NCI-H128 (cell line): ENCODE measurements at regions not wholly inside any gene's neighbourhood (a gene's known extent, or its start where the extent isn't known, plus 50 kb on each side); places are given as distances from the start of the nearest gene placed in this dataset.
"Not testable (repeated sequence)": the region's sequence is repeated elsewhere in the genome, so short reads cannot be mapped to it uniquely, and the experiment has no call there.

Experiments used
- DNase-seq: peaks from one replicate; lab custom pipeline; 2025; ENCODE audit not compliant: unreplicated experiment; lab: John Stamatoyannopoulos, UW

DNA sequence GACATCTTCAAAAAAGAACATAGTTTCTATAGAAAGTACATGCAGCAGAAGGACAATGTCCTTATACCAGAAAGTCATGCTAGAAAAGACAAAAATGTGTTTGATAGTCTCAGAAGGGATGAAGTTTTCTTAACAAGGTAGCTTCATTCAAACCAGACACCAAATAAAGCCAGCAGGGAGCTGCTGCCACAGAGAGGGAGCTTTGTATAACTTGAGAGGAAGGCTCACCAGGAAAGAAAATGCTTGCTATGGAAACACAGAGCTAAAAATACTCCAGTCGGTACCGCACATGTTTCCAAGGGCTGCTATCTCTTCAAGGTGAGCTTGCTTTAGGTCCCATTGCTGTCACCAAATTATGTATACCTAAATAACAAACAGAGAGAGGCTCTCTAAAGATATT lies 1074.8 kb upstream of the ALCAM start:
- DNase-seq = no peak

DNA sequence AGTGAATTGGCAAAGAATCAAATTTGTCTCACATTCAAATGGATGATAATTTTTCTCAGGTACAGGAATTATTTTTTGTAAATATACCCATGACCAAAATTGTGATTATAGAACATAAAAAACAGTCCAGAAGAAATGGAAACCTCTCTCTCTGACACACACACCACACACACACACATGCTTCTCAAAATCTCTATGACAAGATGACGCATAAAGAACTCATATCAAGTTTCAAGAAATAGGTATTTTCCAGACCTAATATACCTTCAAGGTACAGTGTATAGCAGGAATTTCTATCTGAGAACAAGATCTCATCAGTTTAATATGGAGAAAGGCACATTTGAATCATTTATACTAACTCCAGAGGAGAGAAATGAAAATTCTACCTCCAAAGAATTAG lies 1069.1 kb upstream of the ALCAM start:
- no peak for DNase-seq

DNA sequence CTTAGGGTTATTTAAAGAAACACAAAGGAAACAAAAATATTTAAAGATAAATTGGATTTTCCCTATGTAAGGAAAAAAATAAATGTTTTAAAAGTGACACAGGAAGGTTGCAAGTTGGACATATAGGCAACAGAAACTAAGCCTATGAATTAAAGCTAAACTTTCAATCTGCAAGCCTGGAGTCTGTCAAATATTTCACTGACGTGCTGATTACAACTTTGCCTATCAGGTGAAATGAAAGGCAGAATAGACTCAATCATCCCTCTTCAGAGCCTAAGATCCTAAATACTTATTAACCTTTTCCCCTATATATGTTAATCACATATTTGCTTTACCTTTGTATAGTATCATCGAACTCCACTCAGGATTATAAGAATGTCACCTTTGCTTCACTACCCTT lies 1068.0 kb upstream of the ALCAM start:
- no peak for DNase-seq

DNA sequence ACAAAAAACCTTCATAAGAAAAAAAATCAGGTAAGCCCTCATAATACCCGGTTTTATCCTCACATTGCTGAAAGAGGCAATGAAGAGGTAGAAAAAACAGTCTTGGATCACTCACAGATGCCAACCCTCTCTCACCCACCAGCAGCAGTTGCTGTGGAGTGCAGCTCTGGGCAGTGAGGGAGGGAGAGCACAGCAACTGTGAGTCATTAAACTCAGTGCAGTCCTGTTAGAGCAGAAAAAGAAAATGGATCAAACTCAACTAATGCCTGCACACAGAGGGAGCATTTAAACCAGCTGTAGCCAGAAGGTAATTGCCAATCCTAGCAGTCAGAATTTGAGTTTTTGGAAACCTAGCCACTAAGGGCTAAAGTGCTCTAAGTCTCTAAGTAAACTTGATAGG lies 1050.6 kb upstream of the ALCAM start:
- DNase-seq = no peak

DNA sequence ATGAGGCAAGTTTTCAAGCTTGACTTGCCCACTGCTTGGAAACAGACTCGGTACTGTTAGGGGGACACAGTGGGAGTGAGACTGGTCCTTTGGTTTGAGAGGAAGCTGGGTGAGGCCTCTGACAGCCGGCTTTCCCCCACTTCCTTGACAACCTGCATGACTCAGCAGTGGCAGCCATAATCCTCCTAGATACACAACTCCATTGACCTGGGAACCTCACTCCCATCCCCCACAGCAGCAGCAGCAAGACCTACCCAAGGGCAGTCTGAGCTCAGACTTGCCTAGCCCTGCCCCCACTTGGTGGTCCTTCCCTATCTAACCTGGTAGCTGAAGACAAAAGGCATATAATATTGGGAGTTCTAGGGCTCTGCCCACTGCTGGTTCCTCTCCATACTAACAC lies 1043.5 kb upstream of the ALCAM start:
- DNase-seq = no peak

DNA sequence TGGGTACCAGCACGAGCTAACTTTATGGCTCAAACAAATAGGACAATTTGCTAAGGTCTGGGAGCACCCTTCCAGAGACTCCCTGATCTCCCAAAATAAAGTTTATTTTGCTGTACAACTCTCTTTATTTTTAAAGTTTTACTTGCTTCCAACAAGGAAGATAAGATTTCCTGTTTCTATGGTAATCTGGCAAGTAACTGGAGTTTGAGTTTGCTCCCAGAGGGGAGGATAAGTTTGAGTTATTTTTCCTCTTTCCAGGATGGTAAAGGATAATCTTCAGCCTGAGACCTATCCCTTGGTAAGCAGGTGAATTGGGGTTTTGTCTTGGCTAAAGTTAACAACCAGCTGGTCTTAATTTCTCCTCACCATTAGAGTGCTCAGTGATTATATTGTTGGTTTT lies 1019.4 kb upstream of the ALCAM start:
- no peak for DNase-seq

DNA sequence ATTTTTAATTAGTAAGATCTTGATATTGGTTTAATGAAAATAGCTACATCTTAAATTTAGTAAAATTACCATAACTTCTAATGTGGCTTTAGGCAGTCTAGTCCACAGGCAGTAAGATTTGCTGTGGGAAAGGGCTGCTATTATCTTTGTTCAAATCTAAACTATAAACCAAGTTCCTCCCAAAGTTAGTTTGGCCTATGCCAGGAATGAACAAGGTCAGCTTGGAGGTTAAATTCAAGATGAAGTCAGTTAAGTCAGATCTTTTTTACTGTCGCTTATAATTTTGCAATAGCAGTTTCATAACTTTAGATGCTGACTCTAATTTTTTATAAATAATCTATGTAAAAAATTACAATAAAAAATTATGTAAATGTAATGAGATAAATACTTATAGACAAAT lies 1016.9 kb upstream of the ALCAM start:
- DNase-seq = no peak

DNA sequence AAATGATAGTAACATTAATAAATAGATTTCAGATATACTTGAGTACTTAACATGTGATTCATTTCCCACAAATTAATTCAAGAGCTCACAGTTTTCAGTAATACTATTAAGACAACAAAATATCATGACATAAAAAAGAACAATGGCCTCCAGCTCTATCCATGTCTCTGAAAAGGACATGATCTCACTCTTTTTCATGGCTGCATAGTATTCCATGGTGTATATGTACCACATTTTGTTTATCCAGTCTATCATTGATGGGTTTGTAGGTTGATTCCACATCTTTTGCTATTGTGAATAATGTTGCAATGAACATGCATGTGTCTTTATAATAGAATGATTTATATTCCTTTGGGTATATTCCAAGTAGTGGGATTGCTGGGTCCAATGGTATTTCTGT lies 1012.8 kb upstream of the ALCAM start:
- no peak for DNase-seq

DNA sequence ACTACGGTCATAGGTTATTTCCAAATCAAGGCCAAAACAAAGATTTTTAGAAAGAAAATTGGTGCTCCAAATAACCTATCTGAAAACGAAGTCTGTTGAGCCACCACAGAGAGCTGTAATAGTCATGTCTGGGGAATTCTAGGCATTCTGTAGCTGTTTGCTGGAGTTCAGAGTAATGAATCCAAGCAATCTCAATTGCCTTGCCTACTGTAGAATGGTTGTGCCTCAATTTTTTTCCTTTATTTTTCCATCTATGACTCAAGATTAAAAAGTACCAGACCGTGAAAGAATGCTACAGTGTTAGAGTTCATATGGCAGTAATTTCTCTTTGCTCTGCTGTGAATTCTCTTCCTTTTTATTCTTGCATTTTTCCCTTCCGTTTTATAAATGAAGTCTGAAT lies 1007.2 kb upstream of the ALCAM start:
- no peak for DNase-seq

DNA sequence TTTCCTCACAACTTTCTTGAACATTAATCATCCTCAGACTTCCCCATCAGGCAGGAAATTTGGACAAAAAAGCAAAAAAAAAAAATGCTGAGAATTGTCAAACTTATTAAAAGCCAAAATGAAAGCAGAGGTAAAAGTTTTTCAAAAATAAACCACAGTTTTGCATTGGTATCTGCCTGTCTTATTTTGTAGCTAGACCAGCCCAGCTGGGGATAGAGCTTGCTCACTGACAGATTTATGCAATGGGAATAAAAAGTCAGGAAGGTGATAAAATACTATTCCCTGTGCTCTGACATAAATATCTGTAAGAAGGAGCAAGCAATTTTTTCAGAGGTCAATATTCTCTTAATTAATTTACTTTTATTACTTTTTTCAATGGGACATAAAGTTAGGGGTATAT lies 1006.7 kb upstream of the ALCAM start:
- DNase-seq = no peak

DNA sequence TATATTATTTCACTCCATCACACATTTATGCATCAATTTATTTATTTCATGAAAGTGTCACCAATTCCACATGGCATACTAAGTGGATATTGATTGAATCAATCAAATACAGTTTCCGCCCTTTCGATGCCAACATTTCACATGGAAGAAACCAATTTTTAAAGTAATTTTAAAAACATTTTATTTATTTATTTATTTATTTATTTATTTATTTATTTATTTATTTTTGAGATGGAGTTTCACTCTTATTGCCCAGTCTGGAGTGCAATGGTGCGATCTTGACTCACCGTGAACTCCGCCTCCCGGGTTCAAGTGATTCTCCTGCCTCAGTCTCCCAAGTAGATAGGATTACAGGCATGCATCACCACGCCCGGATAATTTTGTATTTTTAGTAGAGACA lies 1005.0 kb upstream of the ALCAM start:
- DNase-seq = not testable (repeated sequence)

DNA sequence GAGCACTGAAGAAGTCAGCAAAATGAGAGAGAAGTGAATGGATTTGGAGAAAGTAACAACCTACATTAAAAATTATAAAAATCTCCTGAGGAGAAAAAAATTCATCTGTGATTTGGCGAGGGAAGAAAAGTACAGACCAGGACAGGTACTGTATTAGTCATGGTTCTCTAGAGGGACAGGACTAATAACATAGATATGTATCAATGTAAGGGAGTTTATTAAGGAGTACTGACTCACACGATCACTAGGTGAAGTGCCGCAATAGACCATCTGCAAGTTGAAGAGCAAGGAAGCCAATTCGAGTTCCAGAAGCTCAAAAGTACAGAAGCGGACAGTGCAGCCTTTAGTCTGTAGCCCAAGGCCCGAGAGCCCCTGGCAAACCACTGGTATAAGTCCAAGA lies 1004.4 kb upstream of the ALCAM start:
- no peak for DNase-seq

DNA sequence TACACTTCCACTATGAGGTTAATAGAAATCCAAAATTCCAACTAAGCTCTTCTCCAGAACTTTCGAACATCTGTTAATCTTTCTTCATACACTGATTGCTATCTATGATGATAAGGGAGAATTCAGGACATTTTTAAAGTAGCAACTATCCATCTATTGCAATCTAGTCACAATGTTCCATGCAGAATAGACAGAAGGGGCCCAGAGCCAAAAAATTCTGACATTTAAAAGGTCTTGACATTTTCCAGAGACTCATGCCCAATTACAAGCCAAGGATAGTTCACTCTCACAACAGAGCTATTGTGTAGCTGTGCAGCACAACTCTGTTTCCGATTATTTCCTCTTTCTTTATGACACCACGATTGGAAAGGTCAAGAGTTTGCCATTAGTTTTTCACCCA lies 999.7 kb upstream of the ALCAM start:
- no peak for DNase-seq

DNA sequence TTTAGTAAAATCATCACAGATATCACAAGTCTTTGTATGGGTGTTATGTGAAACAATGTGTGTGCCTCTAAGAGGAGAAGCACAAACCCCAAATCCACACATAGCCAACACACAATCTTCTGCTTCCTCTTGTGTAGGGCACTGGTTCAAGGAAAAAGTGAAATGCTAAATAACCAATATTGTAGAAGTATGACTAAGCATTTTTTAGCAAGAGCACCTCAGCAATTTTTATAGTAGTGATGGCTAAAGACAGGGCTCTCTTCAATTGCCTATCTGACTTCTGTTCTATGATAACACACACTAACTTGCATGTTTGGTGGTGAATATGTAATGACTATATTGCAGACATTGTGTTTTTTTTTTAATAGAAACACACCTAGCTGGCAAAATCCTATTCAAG lies 997.9 kb upstream of the ALCAM start:
- DNase-seq = no peak

DNA sequence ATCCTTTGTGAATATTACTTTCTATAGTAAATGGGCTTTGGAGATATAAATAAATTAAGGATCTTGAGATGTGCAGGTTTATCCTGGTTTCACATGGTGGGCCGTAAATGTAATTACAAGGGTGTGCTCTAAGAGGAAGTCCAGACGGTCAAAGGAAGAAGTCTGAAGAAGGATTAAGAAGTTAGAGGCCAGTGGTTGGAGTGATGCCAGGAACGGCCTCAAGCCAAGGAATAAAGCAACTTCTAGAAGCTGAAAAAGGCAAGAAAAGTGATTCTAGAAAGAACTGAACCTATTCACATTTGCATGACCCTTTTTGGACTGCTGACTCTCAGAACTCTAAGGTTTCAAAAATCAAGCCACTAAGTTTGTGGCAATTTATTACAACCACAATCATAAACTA lies 981.3 kb upstream of the ALCAM start:
- DNase-seq = no peak

DNA sequence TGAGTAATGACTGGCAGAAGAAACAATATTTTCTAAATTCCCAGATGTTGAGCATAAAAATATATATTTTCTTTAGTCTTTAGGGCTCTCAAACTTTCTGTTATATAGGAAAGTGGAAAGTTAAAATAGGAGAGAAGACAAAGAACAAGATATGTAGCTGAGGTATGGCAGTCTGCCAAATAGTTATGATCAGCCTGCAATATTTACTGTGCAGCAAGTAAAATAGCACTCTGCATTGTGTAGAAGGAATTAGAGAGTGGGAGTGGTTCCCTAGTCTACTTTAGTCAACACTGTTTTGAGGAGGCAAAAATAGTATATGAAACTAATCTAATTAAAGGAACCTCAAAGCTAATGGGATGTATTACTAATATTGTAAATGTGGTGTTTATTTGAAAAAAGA lies 978.1 kb upstream of the ALCAM start:
- DNase-seq = no peak

DNA sequence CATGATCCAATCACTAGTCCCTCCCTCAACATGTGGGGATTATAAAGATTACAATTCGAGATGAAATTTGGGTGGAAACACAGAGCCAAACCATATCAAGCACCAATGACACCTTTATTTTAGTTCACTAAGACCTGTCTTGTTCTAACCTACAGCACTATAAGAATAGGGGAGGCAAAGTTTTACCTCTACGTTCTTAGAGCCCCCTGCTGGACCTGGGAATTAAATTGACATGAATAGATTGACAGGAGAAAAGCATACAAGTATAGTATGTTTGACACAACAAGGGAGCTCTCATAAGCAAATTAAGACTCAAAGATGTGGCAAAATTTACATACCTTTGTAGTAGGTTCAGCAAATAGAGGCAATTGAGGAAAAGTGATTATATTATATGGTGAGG lies 974.4 kb upstream of the ALCAM start:
- no peak for DNase-seq

DNA sequence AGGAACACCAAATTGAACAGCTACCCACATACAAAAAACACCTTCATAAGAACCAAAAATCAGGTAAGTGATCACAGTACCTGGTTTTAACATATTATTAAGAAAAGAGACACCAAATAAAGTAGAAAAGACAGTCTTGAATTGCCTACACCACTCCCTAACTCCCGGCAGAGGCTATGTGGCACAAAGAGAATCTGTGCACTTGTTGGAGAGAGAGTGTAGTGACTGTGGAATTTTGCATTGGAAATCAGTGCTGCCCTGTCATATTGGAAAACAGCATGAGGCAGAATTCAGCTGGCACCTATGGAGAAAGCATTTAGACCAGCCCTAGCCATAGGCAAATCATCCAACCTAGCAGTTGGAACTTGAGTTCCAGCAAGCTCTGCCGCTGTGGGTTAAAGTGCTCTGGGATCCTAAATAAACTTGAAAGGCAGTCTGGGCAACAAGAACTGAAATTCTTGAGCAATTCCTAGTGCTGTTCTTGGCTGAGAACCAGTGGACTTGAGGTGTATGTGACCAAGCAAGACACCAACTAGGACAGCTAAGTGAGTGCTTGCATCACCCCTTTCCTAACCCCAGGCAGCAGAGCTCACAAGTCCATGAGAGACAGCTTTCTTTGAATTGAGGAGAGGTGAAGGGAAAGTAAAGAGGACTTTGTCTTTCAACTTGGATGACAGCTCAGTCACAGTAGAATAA lies 969.6 kb upstream of the ALCAM start:
- no peak for DNase-seq

DNA sequence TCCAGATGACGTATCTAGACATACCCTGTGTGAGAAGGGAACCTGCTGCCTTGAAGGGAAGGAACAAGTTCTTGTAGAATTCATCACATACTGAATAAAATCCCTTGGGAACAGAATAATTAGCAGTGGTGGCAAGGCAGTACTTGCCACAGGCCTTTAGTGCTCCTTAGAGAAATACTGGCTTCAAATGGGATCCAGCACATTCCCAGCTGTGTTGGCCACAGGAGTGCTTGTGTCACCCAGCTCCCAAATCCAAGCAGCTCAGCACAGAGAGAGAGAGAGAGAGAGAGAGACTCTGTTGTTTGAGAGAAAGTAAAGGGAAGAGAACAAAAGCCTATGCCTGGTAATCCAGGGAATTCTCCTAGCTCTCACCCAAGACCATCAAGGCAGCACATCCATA lies 969.0 kb upstream of the ALCAM start:
- no peak for DNase-seq

DNA sequence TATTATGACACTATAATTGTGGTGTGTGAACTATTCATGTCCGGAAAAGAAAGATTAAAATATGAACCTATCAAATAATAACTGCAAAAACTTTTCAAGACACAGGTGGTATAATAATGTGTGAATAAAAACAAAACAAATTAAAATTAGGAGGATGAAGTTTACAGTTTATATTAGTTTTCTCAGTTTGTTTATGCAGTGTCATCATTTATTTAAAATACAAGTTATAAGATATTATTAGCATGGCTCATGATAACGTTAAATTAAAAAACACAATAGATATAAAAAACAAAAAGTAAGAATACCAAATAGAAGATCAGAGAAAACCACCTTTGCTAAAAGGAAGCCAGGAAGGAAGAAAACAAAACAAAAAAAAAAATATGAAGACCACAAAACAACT lies 963.8 kb upstream of the ALCAM start:
- DNase-seq = no peak

DNA sequence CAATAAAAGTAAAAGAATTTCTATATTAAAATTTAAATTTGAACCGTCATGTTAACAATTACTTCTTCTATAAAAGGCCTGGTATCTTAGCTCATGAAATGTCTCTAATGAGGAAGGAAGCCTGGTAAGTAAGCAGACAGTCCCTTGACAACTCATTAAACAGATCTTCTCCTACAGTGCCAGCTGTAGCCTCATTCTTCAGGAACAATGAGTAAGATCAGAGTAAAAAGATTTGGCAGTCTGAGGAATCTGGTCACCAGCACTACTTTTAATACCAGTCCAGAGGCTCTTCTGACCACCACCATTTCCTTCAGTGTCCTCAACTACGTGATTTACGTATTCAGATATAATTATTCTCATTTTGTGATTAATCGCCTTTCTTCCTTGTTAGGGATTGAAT lies 955.0 kb upstream of the ALCAM start:
- no peak for DNase-seq

DNA sequence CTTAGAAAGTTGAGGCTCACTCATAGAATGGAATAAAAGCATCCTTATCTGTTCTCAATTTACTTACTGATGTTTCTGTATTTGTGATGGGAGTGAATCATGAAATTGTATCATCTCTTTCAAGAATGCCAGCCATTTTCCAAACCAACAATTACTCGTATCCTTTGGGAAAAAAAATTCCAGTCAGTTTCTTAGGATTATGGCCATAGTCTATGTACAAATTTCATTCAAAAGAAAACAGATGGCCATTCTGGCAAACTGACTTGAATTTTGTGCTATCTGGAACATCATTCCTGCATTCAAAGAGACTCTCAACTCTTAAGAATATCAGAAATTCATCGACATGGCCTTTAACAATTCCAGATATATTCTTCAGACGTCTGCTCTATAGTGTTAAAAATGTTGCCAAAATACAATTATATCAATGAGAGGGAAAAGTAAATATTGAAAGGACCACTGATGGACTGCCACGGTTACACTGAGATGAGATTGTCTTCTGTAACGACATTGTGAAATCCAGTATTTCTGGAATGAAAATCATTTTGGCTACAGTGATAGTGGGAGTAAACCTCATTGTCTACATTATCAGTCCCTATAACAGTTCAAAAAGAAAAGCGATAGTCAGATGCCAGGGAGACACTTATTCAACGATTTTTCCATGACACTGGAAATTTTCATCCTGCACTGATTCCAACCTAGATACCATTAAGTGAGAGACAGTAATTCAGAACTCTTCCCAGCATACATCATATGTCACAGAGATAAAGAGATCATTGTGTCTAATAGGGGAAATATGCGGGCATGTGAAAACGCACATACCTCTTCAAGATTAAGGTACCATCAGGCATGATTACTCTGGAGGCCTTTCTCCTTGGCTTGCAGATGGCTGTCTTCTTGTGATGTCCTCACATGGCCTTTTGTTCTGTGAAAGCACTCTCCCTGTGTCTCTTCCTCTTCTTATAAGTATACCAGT lies 953.8 kb upstream of the ALCAM start:
- DNase-seq = no peak
